IMR-90 (cell line): ENCODE measurements at regions not wholly inside any gene's neighbourhood (a gene's known extent, or its start where the extent isn't known, plus 50 kb on each side); places are given as distances from the start of the nearest gene placed in this dataset.

Experiments used
- ATAC-seq: fragments of 200-7000 bp; cut with Tn5 transposase; 2 replicates; pipeline ENCODE4 v1.9.1; 2020; ENCODE audit warnings: low read depth, mild to moderate bottlenecking, moderate library complexity
- BruUV-seq: library from RNA; stranded (reverse); fragments of 400-500 nt; replicated peaks from 2 replicates; lab custom pipeline; 2021; lab: Mats Ljungman, UMichigan
- CTCF ChIA-PET: fragments of 300-600 bp; formaldehyde crosslinking; extraction: SDS; loops from one replicate; lab custom pipeline; 2021; ENCODE audit warnings: antibody characterized with exemption; lab: Yijun Ruan, JAX
- POLR2A ChIA-PET: fragments of 300-600 bp; sonication (Branson Sonifier 250); formaldehyde crosslinking; loops from one replicate; lab custom pipeline; 2022; ENCODE audit warnings: antibody characterized with exemption; ENCODE audit not compliant: unreplicated experiment; lab: Charles Lee
- DNase-seq: peaks from one replicate; pipeline ENCODE4 v3.0.0; 2013
- H2AFZ ChIP-seq: replicated peaks from 2 replicates; pipeline ENCODE3; 2013; ENCODE audit warnings: low read length, mild to moderate bottlenecking; ENCODE audit not compliant: poor library complexity
- H2AK5ac ChIP-seq: 2 replicates; pipeline ENCODE4 v1.6.1; 2013; ENCODE audit warnings: low read depth, low read length, inconsistent platforms
- H2AK9ac ChIP-seq: replicated peaks from 2 replicates; pipeline ENCODE3; 2013; ENCODE audit warnings: mild to moderate bottlenecking, low read depth, low read length, moderate library complexity; ENCODE audit not compliant: poor library complexity
- H2BK120ac ChIP-seq: 2 replicates; pipeline ENCODE4 v1.6.1; 2013; ENCODE audit warnings: low read depth, low read length, inconsistent platforms
- H2BK15ac ChIP-seq: 3 replicates; pipeline ENCODE4 v1.6.1; 2013; ENCODE audit warnings: low read depth, low read length, inconsistent platforms
- H2BK20ac ChIP-seq: 2 replicates; pipeline ENCODE4 v1.6.1; 2013; ENCODE audit warnings: low read depth, mild to moderate bottlenecking, inconsistent platforms, low read length, moderate library complexity
- H2BK5ac ChIP-seq: 2 replicates; pipeline ENCODE4 v1.6.1; 2013; ENCODE audit warnings: mild to moderate bottlenecking, low read depth, low read length, inconsistent platforms; ENCODE audit not compliant: poor library complexity, severe bottlenecking
- H3K14ac ChIP-seq: replicated peaks from 2 replicates; pipeline ENCODE4 v1.6.1; 2013; ENCODE audit warnings: low read depth, low read length, inconsistent platforms
- H3K18ac ChIP-seq: 2 replicates; pipeline ENCODE4 v1.6.1; 2013; ENCODE audit warnings: low read depth, low read length, control low read depth
- H3K23ac ChIP-seq: 2 replicates; pipeline ENCODE4 v1.6.1; 2013; ENCODE audit warnings: low read depth, low read length, inconsistent platforms
- H3K27ac ChIP-seq: 2 replicates; pipeline ENCODE4 v1.5.1; 2013; ENCODE audit warnings: mild to moderate bottlenecking, control low read depth, low read length; ENCODE audit not compliant: insufficient read depth
- H3K27me3 ChIP-seq: 2 replicates; pipeline ENCODE4 v1.6.1; 2013; ENCODE audit warnings: low read length; ENCODE audit not compliant: control insufficient read depth, insufficient read depth
- H3K36me3 ChIP-seq: 2 replicates; pipeline ENCODE4 v1.6.1; 2013; ENCODE audit warnings: low read length, mixed read lengths; ENCODE audit not compliant: control insufficient read depth, insufficient read depth
- H3K4ac ChIP-seq: 2 replicates; pipeline ENCODE4 v1.6.1; 2013; ENCODE audit warnings: low read depth, low read length, inconsistent platforms
- H3K4me1 ChIP-seq: 2 replicates; pipeline ENCODE4 v1.6.1; 2013; ENCODE audit warnings: low read length, mixed read lengths; ENCODE audit not compliant: control insufficient read depth, insufficient read depth
- H3K4me2 ChIP-seq: 2 replicates; pipeline ENCODE4 v1.6.1; 2013; ENCODE audit warnings: low read depth, mild to moderate bottlenecking, control low read depth, low read length, moderate library complexity
- H3K4me3 ChIP-seq: 2 replicates; pipeline ENCODE4 v1.5.1; 2013; ENCODE audit warnings: low read depth, mild to moderate bottlenecking, control low read depth, low read length, moderate library complexity; ENCODE audit not compliant: insufficient read depth
- H3K56ac ChIP-seq: 2 replicates; pipeline ENCODE4 v1.6.1; 2013; ENCODE audit warnings: low read length, inconsistent platforms; ENCODE audit not compliant: insufficient read depth; ENCODE audit errors: extremely low read depth
- H3K79me1 ChIP-seq, 2 experiments: 2 replicates each; pipeline ENCODE4 v1.6.1; 2013; ENCODE audit warnings: low read length in 2 of 2, inconsistent platforms in 1 of 2, low read depth in 1 of 2
- H3K9ac ChIP-seq: 2 replicates; pipeline ENCODE4 v1.6.1; 2013; ENCODE audit warnings: low read depth, low read length, control low read depth
- H3K9me1 ChIP-seq: 2 replicates; pipeline ENCODE4 v1.6.1; 2013; ENCODE audit warnings: low read length, inconsistent platforms; ENCODE audit not compliant: insufficient read depth
- H3K9me3 ChIP-seq: 2 replicates; pipeline ENCODE4 v1.6.1; 2013; ENCODE audit warnings: low read length; ENCODE audit not compliant: control insufficient read depth, insufficient read depth
- H4K20me1 ChIP-seq: 2 replicates; pipeline ENCODE4 v1.6.1; 2013; ENCODE audit warnings: low read length, inconsistent platforms; ENCODE audit not compliant: insufficient read depth
- H4K5ac ChIP-seq: 2 replicates; pipeline ENCODE4 v1.6.1; 2013; ENCODE audit warnings: mild to moderate bottlenecking, low read depth, low read length, control low read depth
- H4K8ac ChIP-seq, 2 experiments: 2 replicates each; pipeline ENCODE4 v1.6.1; 2013; ENCODE audit warnings: low read depth in 2 of 2, low read length in 2 of 2, control low read depth in 1 of 2, inconsistent platforms in 1 of 2
- H4K91ac ChIP-seq: 2 replicates; pipeline ENCODE4 v1.6.1; 2013; ENCODE audit warnings: low read depth, low read length, inconsistent platforms; ENCODE audit not compliant: insufficient read depth
- MXI1 ChIP-seq: IDR thresholded peaks from 2 replicates; pipeline ENCODE4 v1.6.1; 2012; ENCODE audit warnings: low read depth, mild to moderate bottlenecking, low read length, moderate library complexity, borderline replicate concordance
- WGBS, 2 experiments: methylation state at CpG; one replicate each; pipeline versions ENCODE4 v1.1.5 to v1.1.7; 2013; ENCODE audit warnings: missing lambda C conversion rate in 2 of 2; ENCODE audit not compliant: insufficient read length in 1 of 2; ENCODE audit errors: extremely low coverage in 2 of 2; 5-methylcytosine and 5-hydroxymethylcytosine counted together
- dilution Hi-C: fragments of 300-500 bp; cut with HindIII; formaldehyde crosslinking; loops from one replicate; pipeline ENCODE4 v1.14.3; 2018; ENCODE audit warnings: low sequenced_read_pairs; ENCODE audit not compliant: unreplicated experiment
- in situ Hi-C: fragments of 300-500 bp; cut with MboI; formaldehyde crosslinking; loops from 3 replicates; pipeline ENCODE4 v1.14.3; 2019; ENCODE audit warnings: low sequenced_read_pairs, inconsistent platforms, mixed read lengths
- intact Hi-C: fragments of 100-400 bp; cut with micrococcal nuclease; formaldehyde crosslinking; loops from 2 replicates; pipeline ENCODE4 v1.10.0; 2022

DNA sequence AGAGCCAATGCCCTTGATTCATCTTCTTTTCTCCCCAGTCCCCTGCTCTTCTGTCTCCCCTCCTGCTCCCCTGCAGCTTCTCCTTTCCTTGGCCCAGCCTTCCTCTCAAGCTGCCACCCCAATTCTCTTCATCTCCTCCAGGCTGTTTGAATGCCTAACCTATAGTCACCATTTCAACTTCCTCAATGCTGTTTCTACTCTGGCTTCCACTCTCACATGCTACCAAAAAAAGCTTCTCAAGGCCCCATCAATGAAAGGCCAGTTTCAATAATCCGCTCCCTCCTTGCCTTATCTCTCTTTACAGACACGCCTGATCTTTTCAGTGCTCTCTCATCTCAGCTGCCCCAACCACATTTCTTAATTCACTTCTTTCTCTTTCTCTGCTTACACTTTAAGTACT is 212.2 kb upstream of the GPR149 start:
- H3K27me3 ChIP-seq: no peaks in the 10 kb centered on the region
- H3K18ac ChIP-seq: no peak overlapping the region
- no peak overlapping the region for H2AFZ ChIP-seq
- H3K9me3 ChIP-seq: peaks cover 5% of the 10 kb centered on the region
- ATAC-seq (no peak), DNase-seq (no peak)
- no peak overlapping the region for H4K5ac ChIP-seq
- H3K27ac ChIP-seq: no peak overlapping the region
- H3K9ac ChIP-seq: no peak overlapping the region
- H3K56ac ChIP-seq: no peak overlapping the region
- H2AK9ac ChIP-seq: no peak overlapping the region
- no peaks in the 10 kb centered on the region for H4K20me1 ChIP-seq
- no peak overlapping the region for H3K23ac ChIP-seq
- no peak overlapping the region for H2BK20ac ChIP-seq
- no peaks in the 10 kb centered on the region for H3K9me1 ChIP-seq
- no CpG with 5 or more reads among the region's 2 CpGs for WGBS, 2 experiments
- H4K91ac ChIP-seq: no peak overlapping the region
- H3K14ac ChIP-seq: no peak overlapping the region
- H2BK15ac ChIP-seq: no peak overlapping the region
- H3K36me3 ChIP-seq: no peaks in the 10 kb centered on the region
- ChIA-PET CTCF (no interaction called here), POLR2A (no interaction called here)
- dilution Hi-C loops: no loop called here
- H2AK5ac ChIP-seq: no peak overlapping the region
- no peak overlapping the region for H2BK5ac ChIP-seq
- H3K4me3 ChIP-seq: no peak overlapping the region
- no peak overlapping the region for H3K4me2 ChIP-seq
- in situ Hi-C loops: no loop called here
- no peak overlapping the region for H2BK120ac ChIP-seq
- H3K4me1 ChIP-seq: no peaks in the 10 kb centered on the region
- no TSS peak for BruUV-seq
- no peak overlapping the region for H3K4ac ChIP-seq
- no peaks in the 10 kb centered on the region for H3K79me1 ChIP-seq
- no peak overlapping the region for H4K8ac ChIP-seq
- intact Hi-C loops: no loop called here
- TF ChIP-seq MXI1: no peak
